Calu3 (cell line): ENCODE measurements at regions not wholly inside any gene's neighbourhood (a gene's known extent, or its start where the extent isn't known, plus 50 kb on each side); places are given as distances from the start of the nearest gene placed in this dataset.

ENCODE experiments used
- BruUV-seq: library from RNA; stranded (reverse); fragments of 400-500 nt; replicated peaks from 2 replicates; lab custom pipeline; 2021; lab: Mats Ljungman, UMichigan
- CTCF ChIA-PET: fragments of 300-600 bp; sonication (Branson Sonifier 250); formaldehyde crosslinking; loops from one replicate; lab custom pipeline; 2022; ENCODE audit warnings: antibody characterized with exemption; lab: Charles Lee
- DNase-seq: peaks from one replicate; pipeline ENCODE4 v3.0.0; 2022
- H3K27ac Mint-ChIP-seq: one replicate; pipeline ENCODE4 v1.8.0; 2022; ENCODE audit warnings: mixed read lengths; ENCODE audit not compliant: unreplicated experiment
- H3K27me3 Mint-ChIP-seq: one replicate; pipeline ENCODE4 v1.8.0; 2022; ENCODE audit warnings: mixed read lengths; ENCODE audit not compliant: unreplicated experiment
- H3K36me3 Mint-ChIP-seq: one replicate; pipeline ENCODE4 v1.8.0; 2022; ENCODE audit warnings: mild to moderate bottlenecking, moderate library complexity, mixed read lengths; ENCODE audit not compliant: insufficient read depth, unreplicated experiment
- H3K4me1 Mint-ChIP-seq: one replicate; pipeline ENCODE4 v1.8.0; 2022; ENCODE audit warnings: mild to moderate bottlenecking, low read depth, mixed read lengths; ENCODE audit not compliant: unreplicated experiment
- H3K4me3 Mint-ChIP-seq: one replicate; pipeline ENCODE4 v1.8.0; 2022; ENCODE audit warnings: mild to moderate bottlenecking, low read depth, moderate library complexity, mixed read lengths; ENCODE audit not compliant: unreplicated experiment
- H3K9me3 Mint-ChIP-seq: one replicate; pipeline ENCODE4 v1.8.0; 2022; ENCODE audit warnings: low read depth, mixed read lengths; ENCODE audit not compliant: unreplicated experiment
- CTCF ChIP-seq: fragments of 200-600 bp; IDR thresholded peaks from one replicate; pipeline ENCODE4 v1.8.0; 2022; ENCODE audit warnings: antibody characterized with exemption; ENCODE audit not compliant: unreplicated experiment
- intact Hi-C: fragments of 100-400 bp; cut with micrococcal nuclease; formaldehyde crosslinking; loops from one replicate; pipeline ENCODE4 v1.10.0; 2022; ENCODE audit not compliant: unreplicated experiment

GRCh38 chr9:135185060-135185459, 97.6 kb downstream of the OLFM1 start:
- CTCF ChIA-PET, result no interaction called here
- H3K27me3 Mint-ChIP-seq, result peaks cover 19% of the 10 kb centered on the region
- no peaks in the 10 kb centered on the region for H3K4me1 Mint-ChIP-seq
- H3K4me3 Mint-ChIP-seq, result no peak overlapping the region
- H3K9me3 Mint-ChIP-seq, result no peaks in the 10 kb centered on the region
- H3K36me3 Mint-ChIP-seq, result no peaks in the 10 kb centered on the region
- intact Hi-C loops, result no loop called here
- no peak overlapping the region for H3K27ac Mint-ChIP-seq
- no TSS peak for BruUV-seq
- no peak for TF ChIP-seq CTCF
- DNase-seq, result no peak

- DNase-seq, result no peak
- H3K4me3 Mint-ChIP-seq, result no peak overlapping the region
- no peak overlapping the region for H3K27ac Mint-ChIP-seq
- H3K4me1 Mint-ChIP-seq, result no peaks in the 10 kb centered on the region
- intact Hi-C loops, result no loop called here
- H3K9me3 Mint-ChIP-seq, result peaks cover 2% of the 10 kb centered on the region
- BruUV-seq, result no TSS peak
- no peak for TF ChIP-seq CTCF
- CTCF ChIA-PET, result no interaction called here
- H3K36me3 Mint-ChIP-seq, result no peaks in the 10 kb centered on the region
- peaks cover 19% of the 10 kb centered on the region for H3K27me3 Mint-ChIP-seq
Measured at GRCh38 chr9:135186248-135187164, 99.0 kb downstream of the OLFM1 start.

- Mint-ChIP-seq H3K36me3 (no peaks in the 10 kb centered on the region), H3K27me3 (peaks cover 19% of the 10 kb centered on the region)
- BruUV-seq, result no TSS peak
Measured at GRCh38 chr9:135187365-135187764, 99.9 kb downstream of the OLFM1 start.

GRCh38 chr9:135188681-135189151, 101.2 kb downstream of the OLFM1 start:
- no peak overlapping the region for H3K4me3 Mint-ChIP-seq
- intact Hi-C loops, result no loop called here
- H3K36me3 Mint-ChIP-seq, result no peaks in the 10 kb centered on the region
- CTCF ChIA-PET, result interaction anchor here (0.6 kb wide), 1 partner anchor 144 kb away, joined by 4 read pairs; no protein-coding TSS in a partner anchor
- peaks cover 2% of the 10 kb centered on the region for H3K9me3 Mint-ChIP-seq
- peaks cover 19% of the 10 kb centered on the region for H3K27me3 Mint-ChIP-seq
- BruUV-seq, result no TSS peak
- H3K4me1 Mint-ChIP-seq, result no peaks in the 10 kb centered on the region
- H3K27ac Mint-ChIP-seq, result no peak overlapping the region
- TF ChIP-seq CTCF, result no peak
- no peak for DNase-seq

More at GRCh38 chr9:135187365-135187764, 99.9 kb downstream of the OLFM1 start:
- intact Hi-C loops, result no loop called here
- no peaks in the 10 kb centered on the region for H3K4me1 Mint-ChIP-seq
- H3K4me3 Mint-ChIP-seq, result no peak overlapping the region
- CTCF ChIA-PET, result no interaction called here
- no peak for TF ChIP-seq CTCF
- H3K27ac Mint-ChIP-seq, result no peak overlapping the region
- DNase-seq, result no peak
- H3K9me3 Mint-ChIP-seq, result peaks cover 2% of the 10 kb centered on the region
